CD14-positive monocyte (primary cell): ENCODE measurements at regions not wholly inside any gene's neighbourhood (a gene's known extent, or its start where the extent isn't known, plus 50 kb on each side); places are given as distances from the start of the nearest gene placed in this dataset.

Experiments
- DNase-seq, 3 donors: peaks; one replicate each; pipeline ENCODE4 v3.0.0-alpha.2; 2011 to 2022
- H2AFZ ChIP-seq: 2 replicates; pipeline ENCODE4 v1.6.0; 2012; ENCODE audit warnings: mild to moderate bottlenecking, low read depth, low read length, inconsistent platforms; ENCODE audit not compliant: insufficient read depth, poor library complexity, severe bottlenecking
- H3K27ac ChIP-seq, 2 donors: 1 replicate in 1 of 2; 2 replicates in 1 of 2; pipeline ENCODE4 v1.5.1; 2012 to 2013; ENCODE audit warnings: low read length in 2 of 2, control low read depth in 1 of 2, inconsistent platforms in 1 of 2, low read depth in 1 of 2, mild to moderate bottlenecking in 1 of 2
- H3K27me3 ChIP-seq, 2 donors: one replicate each; pipeline versions ENCODE4 v1.6.0 to v1.6.1; 2011 to 2013; ENCODE audit warnings: low read length in 2 of 2; ENCODE audit not compliant: control insufficient read depth in 2 of 2, insufficient read depth in 2 of 2
- H3K36me3 ChIP-seq, 2 donors: replicated peaks in 1 of 2; 1 replicate in 1 of 2; 2 replicates in 1 of 2; pipeline versions ENCODE4 v1.5.1 to v1.6.1; 2012 to 2013; ENCODE audit warnings: low read length in 2 of 2, control low read depth in 1 of 2, inconsistent platforms in 1 of 2, mild to moderate bottlenecking in 1 of 2; ENCODE audit not compliant: insufficient read depth in 2 of 2, control insufficient read depth in 1 of 2
- H3K4me1 ChIP-seq, 2 donors: 1 replicate in 1 of 2; 2 replicates in 1 of 2; pipeline versions ENCODE4 v1.5.1 to v1.6.1; 2012 to 2013; ENCODE audit warnings: low read length in 2 of 2, control low read depth in 1 of 2, inconsistent platforms in 1 of 2, mild to moderate bottlenecking in 1 of 2, moderate library complexity in 1 of 2; ENCODE audit not compliant: insufficient read depth in 2 of 2, control insufficient read depth in 1 of 2
- H3K4me2 ChIP-seq: replicated peaks from 2 replicates; pipeline ENCODE3; 2012; ENCODE audit warnings: low read length, moderate library complexity, mild to moderate bottlenecking; ENCODE audit not compliant: poor library complexity, severe bottlenecking; ENCODE audit errors: extremely low read depth
- H3K4me3 ChIP-seq, 3 experiments: fragments of 200-600 bp in 1 of 3; sonication (generic) in 1 of 3; replicated peaks in 1 of 3; 1 replicate in 2 of 3; 2 replicates in 1 of 3; pipeline ENCODE4 v1.5.1; 2011 to 2013; ENCODE audit warnings: low read length in 3 of 3, mild to moderate bottlenecking in 3 of 3, control low read depth in 2 of 3, low read depth in 2 of 3, inconsistent platforms in 1 of 3, moderate library complexity in 1 of 3
- H3K79me2 ChIP-seq: 2 replicates; pipeline ENCODE4 v1.6.0; 2012; ENCODE audit warnings: mild to moderate bottlenecking, control low read depth, inconsistent platforms, low read length, moderate library complexity; ENCODE audit not compliant: insufficient read depth
- H3K9ac ChIP-seq: 2 replicates; pipeline ENCODE4 v1.6.0; 2017; ENCODE audit warnings: low read length, mild to moderate bottlenecking; ENCODE audit not compliant: insufficient read depth, poor library complexity, severe bottlenecking
- H3K9me3 ChIP-seq, 2 donors: replicated peaks in 1 of 2; 1 replicate in 1 of 2; 2 replicates in 1 of 2; pipeline versions ENCODE4 v1.5.1 to v1.6.1; 2012 to 2013; ENCODE audit warnings: low read length in 2 of 2, control low read depth in 1 of 2; ENCODE audit not compliant: control insufficient read depth in 1 of 2, insufficient read depth in 1 of 2
- H4K20me1 ChIP-seq: 2 replicates; pipeline ENCODE4 v1.6.0; 2012; ENCODE audit warnings: mild to moderate bottlenecking, low read length, control low read depth, moderate library complexity; ENCODE audit not compliant: insufficient read depth
- H3K27ac Mint-ChIP-seq, 7 donors: one replicate each; pipeline ENCODE4 v1.8.0; 2020; ENCODE audit warnings: mild to moderate bottlenecking in 7 of 7, mixed read lengths in 7 of 7, moderate library complexity in 6 of 7, inconsistent platforms in 2 of 7
- H3K27me3 Mint-ChIP-seq, 3 donors: one replicate each; pipeline ENCODE4 v1.8.0; 2021 to 2022; ENCODE audit warnings: low read depth in 3 of 3, mild to moderate bottlenecking in 3 of 3, mixed read lengths in 3 of 3, moderate library complexity in 3 of 3, inconsistent platforms in 1 of 3
- H3K36me3 Mint-ChIP-seq, 2 donors: one replicate each; pipeline ENCODE4 v1.8.0; 2020; ENCODE audit warnings: mixed read lengths in 2 of 2, inconsistent platforms in 1 of 2, mild to moderate bottlenecking in 1 of 2
- H3K4me1 Mint-ChIP-seq: one replicate; pipeline ENCODE4 v1.8.0; 2020; ENCODE audit warnings: mild to moderate bottlenecking, mixed read lengths
- H3K4me3 Mint-ChIP-seq, 2 donors: one replicate each; pipeline ENCODE4 v1.8.0; 2020; ENCODE audit warnings: mild to moderate bottlenecking in 2 of 2, mixed read lengths in 2 of 2, moderate library complexity in 1 of 2
- H3K9me3 Mint-ChIP-seq, 7 donors: one replicate each; pipeline ENCODE4 v1.8.0; 2020 to 2022; ENCODE audit warnings: mixed read lengths in 7 of 7, mild to moderate bottlenecking in 6 of 7, moderate library complexity in 6 of 7, inconsistent platforms in 2 of 7
- WGBS: methylation state at CpG from one replicate; pipeline ENCODE4 v1.1.5; 2013; ENCODE audit warnings: missing lambda C conversion rate; ENCODE audit not compliant: insufficient coverage; 5-methylcytosine and 5-hydroxymethylcytosine counted together
- intact Hi-C, 2 donors: fragments of 100-400 bp; cut with micrococcal nuclease; formaldehyde crosslinking; loops; one replicate each; pipeline versions ENCODE4 v1.15.0 to v1.15.1; 2023
- TF ChIP-seq, protein P1 (sequence below): fragments of 200-600 bp; IDR thresholded peaks from one replicate; pipeline ENCODE4 v1.8.0; 2022; ENCODE audit warnings: antibody characterized with exemption, mild to moderate bottlenecking

GRCh38 chr15:35863655-35864054 is 317.7 kb upstream of the DPH6 start:
- intact Hi-C loops = no loop called here
- Histone ChIP-seq H3K9me3 (peaks cover 0 to 2% of the 10 kb centered on the region in 2 donors), H3K36me3 (no peaks in the 10 kb centered on the region), H3K4me2 (no peak overlapping the region), H4K20me1 (no peaks in the 10 kb centered on the region), H3K79me2 (no peaks in the 10 kb centered on the region), H3K27ac (no peak overlapping the region), H3K4me3 (no peak overlapping the region), H3K4me1 (no peaks in the 10 kb centered on the region), H3K27me3 (no peaks in the 10 kb centered on the region), H2AFZ (no peak overlapping the region), H3K9ac (no peak overlapping the region)
- no peak overlapping the region for H3K4me3 Mint-ChIP-seq
- no peaks in the 10 kb centered on the region for H3K4me1 Mint-ChIP-seq
- no peak for DNase-seq
- no peak overlapping the region for H3K27ac Mint-ChIP-seq
- H3K9me3 Mint-ChIP-seq = peaks cover 0 to 2% (median 2%) of the 10 kb centered on the region in 7 donors
- no CpG with 5 or more reads among the region's 2 CpGs for WGBS
- H3K36me3 Mint-ChIP-seq = no peaks in the 10 kb centered on the region
- peaks cover 0 to 1% (median 0%) of the 10 kb centered on the region in 3 donors for H3K27me3 Mint-ChIP-seq
- TF ChIP-seq, protein P1, sequence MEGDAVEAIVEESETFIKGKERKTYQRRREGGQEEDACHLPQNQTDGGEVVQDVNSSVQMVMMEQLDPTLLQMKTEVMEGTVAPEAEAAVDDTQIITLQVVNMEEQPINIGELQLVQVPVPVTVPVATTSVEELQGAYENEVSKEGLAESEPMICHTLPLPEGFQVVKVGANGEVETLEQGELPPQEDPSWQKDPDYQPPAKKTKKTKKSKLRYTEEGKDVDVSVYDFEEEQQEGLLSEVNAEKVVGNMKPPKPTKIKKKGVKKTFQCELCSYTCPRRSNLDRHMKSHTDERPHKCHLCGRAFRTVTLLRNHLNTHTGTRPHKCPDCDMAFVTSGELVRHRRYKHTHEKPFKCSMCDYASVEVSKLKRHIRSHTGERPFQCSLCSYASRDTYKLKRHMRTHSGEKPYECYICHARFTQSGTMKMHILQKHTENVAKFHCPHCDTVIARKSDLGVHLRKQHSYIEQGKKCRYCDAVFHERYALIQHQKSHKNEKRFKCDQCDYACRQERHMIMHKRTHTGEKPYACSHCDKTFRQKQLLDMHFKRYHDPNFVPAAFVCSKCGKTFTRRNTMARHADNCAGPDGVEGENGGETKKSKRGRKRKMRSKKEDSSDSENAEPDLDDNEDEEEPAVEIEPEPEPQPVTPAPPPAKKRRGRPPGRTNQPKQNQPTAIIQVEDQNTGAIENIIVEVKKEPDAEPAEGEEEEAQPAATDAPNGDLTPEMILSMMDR = no peak

DNA sequence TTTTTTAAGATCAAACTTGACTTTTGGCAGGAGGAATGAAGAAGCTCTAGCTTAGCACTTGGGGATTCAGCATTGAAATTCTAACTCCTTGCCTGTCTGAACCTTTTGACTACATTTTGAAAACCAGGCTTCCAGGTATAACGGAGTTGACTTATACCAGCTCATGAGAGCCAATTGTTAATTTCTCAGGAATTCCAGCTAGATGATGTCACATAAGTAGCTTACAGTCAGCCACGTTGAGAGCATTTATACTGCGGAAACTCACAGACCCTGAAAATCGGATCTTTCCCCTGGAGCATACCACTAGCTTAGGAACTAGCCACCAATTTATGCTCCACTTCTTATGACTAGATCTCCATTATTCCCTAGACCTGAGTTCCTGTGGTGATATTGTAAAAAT is 321.4 kb upstream of the DPH6 start:
- H3K27me3 Mint-ChIP-seq = peaks cover 0 to 1% (median 0%) of the 10 kb centered on the region in 3 donors
- Histone ChIP-seq H3K4me1 (no peaks in the 10 kb centered on the region), H3K9ac (no peak overlapping the region), H3K9me3 (peaks cover 0 to 2% of the 10 kb centered on the region in 2 donors), H3K4me2 (no peak overlapping the region), H2AFZ (no peak overlapping the region), H3K27me3 (no peaks in the 10 kb centered on the region), H3K4me3 (no peak overlapping the region), H3K79me2 (no peaks in the 10 kb centered on the region), H3K36me3 (no peaks in the 10 kb centered on the region), H3K27ac (no peak overlapping the region), H4K20me1 (no peaks in the 10 kb centered on the region)
- no peaks in the 10 kb centered on the region for H3K36me3 Mint-ChIP-seq
- 94% methylated on average over 2 of the region's 4 CpGs for WGBS
- peaks cover 0 to 5% (median 2%) of the 10 kb centered on the region in 7 donors for H3K9me3 Mint-ChIP-seq
- no peak for DNase-seq
- no peak overlapping the region for H3K27ac Mint-ChIP-seq
- intact Hi-C loops = no loop called here
- TF ChIP-seq, protein P1 = no peak
- no peak overlapping the region for H3K4me3 Mint-ChIP-seq
- H3K4me1 Mint-ChIP-seq = no peaks in the 10 kb centered on the region
